ENCODE measurements at regions not wholly inside any gene's neighbourhood (a gene's known extent, or its start where the extent isn't known, plus 50 kb on each side); places are given as distances from the start of the nearest gene placed in this dataset.

DNA sequence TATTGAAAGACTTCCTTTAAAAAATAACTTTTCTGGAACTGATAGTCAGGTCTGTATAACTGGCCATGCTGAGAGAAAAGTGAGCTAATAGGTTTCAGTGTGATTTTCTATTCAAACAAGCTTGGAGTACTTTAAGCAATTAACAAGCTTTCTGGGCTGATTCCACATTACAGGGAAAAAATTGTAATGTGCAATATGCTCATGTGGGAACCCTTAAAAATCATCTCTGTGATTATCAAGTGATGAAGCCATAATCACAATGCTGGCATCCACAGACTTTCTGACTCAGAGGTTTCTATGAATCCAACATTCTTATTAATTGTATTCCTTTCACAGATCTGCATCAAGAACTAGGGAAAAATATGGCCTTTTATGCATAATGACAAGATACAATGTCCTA lies 212.2 kb upstream of the ACO1 start:
- H3K27ac ChIP-seq (ENCODE audit: insufficient read depth, low read depth, low read length), result no peak overlapping the region
- DNase-seq (ENCODE audit: low read depth, low spot score) (no peak), FAIRE-seq (no peak)
- H3K4me2 ChIP-seq (ENCODE audit: insufficient read depth, low read length), result no peak overlapping the region
- H3K9me3 ChIP-seq (replicated peaks; ENCODE audit: control insufficient read depth, insufficient read depth, low read length), result peaks cover 2% of the 10 kb centered on the region
- no TSS peak for BruUV-seq (replicated peaks)
- H2AFZ ChIP-seq (ENCODE audit: low read depth, low read length), result no peak overlapping the region
- H4K20me1 ChIP-seq (replicated peaks; ENCODE audit: control insufficient read depth, extremely low read depth, insufficient read depth, low read length), result no peaks in the 10 kb centered on the region
- ChIA-PET CTCF (no interaction called here), POLR2A (no interaction called here)
- dilution Hi-C loops (cut with MboI; ENCODE audit: extremely low pct_ligation_motif_present, low sequenced_read_pairs), result no loop called here
- intact Hi-C loops (cut with micrococcal nuclease), result no loop called here
- H3K36me3 ChIP-seq (ENCODE audit: control insufficient read depth in 2 of 2, extremely low read depth in 1 of 2, insufficient read depth in 2 of 2, low read length in 2 of 2), result no peaks in the 10 kb centered on the region
- no peaks in the 10 kb centered on the region for H3K79me2 ChIP-seq (ENCODE audit: control insufficient read depth, insufficient read depth, low read length)
- H3K4me1 ChIP-seq (ENCODE audit: control insufficient read depth, extremely low read depth, insufficient read depth, low read length), result no peaks in the 10 kb centered on the region
- no peaks in the 10 kb centered on the region for H3K27me3 ChIP-seq (ENCODE audit: control insufficient read depth in 2 of 2, insufficient read depth in 2 of 2, low read length in 2 of 2)
- H3K4me3 ChIP-seq (replicated peaks in 1 of 3; ENCODE audit: insufficient read depth in 1 of 3, low read depth in 1 of 3, low read length in 3 of 3), result no peak overlapping the region
- no peaks in the 10 kb centered on the region for H3K9me1 ChIP-seq (replicated peaks; ENCODE audit: control insufficient read depth, extremely low read depth, insufficient read depth, low read length)
- H3K9ac ChIP-seq (replicated peaks; ENCODE audit: extremely low read depth, insufficient read depth, low read length), result no peak overlapping the region
- TF ChIP-seq, protein P1, sequence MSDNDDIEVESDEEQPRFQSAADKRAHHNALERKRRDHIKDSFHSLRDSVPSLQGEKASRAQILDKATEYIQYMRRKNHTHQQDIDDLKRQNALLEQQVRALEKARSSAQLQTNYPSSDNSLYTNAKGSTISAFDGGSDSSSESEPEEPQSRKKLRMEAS (IDR thresholded peaks at IDR 0.05; ENCODE audit: insufficient read depth, insufficient read length), result no peak
- no peak for TF ChIP-seq MYC (IDR thresholded peaks at IDR 0.05; ENCODE audit: low read depth, low read length)
- TF ChIP-seq CTCF (IDR thresholded peaks at IDR 0.05; ENCODE audit: extremely low read depth in 1 of 2, insufficient read depth in 1 of 2, low read depth in 1 of 2, low read length in 2 of 2), result no peak
- TF ChIP-seq JUN (IDR thresholded peaks at IDR 0.05; ENCODE audit: borderline replicate concordance, insufficient read depth, insufficient read length, low read depth), result no peak
- TF ChIP-seq GATA2 (IDR thresholded peaks at IDR 0.05; ENCODE audit: insufficient read depth, insufficient read length, low read depth, low read length), result no peak
- TF ChIP-seq FOS (IDR thresholded peaks at IDR 0.05; ENCODE audit: borderline replicate concordance, insufficient read depth, low read length), result no peak
- TF ChIP-seq POLR2AphosphoS5 (IDR thresholded peaks at IDR 0.05; ENCODE audit: insufficient read depth, low read depth, low read length), result no peak
- TF ChIP-seq EZH2 (IDR thresholded peaks at IDR 0.05; ENCODE audit: borderline replicate concordance, low read depth, low read length, severe bottlenecking), result no peak
- TF ChIP-seq POLR2A (IDR thresholded peaks at IDR 0.05; ENCODE audit: low read depth, low read length), result no peak
